ENCODE measurements at regions not wholly inside any gene's neighbourhood (a gene's known extent, or its start where the extent isn't known, plus 50 kb on each side); places are given as distances from the start of the nearest gene placed in this dataset.
"Not testable (repeated sequence)": the region's sequence is repeated elsewhere in the genome, so short reads cannot be mapped to it uniquely, and the experiment has no call there.

- TF ChIP-seq CTCF (IDR thresholded peaks at IDR 0.05) (no peak), POLR2A (IDR thresholded peaks at IDR 0.05) (no peak)
- Histone ChIP-seq H3K4me1 (no peaks in the 10 kb centered on the region), H3K27ac (no peak overlapping the region), H3K36me3 (no peaks in the 10 kb centered on the region), H3K4me3 (no peak overlapping the region), H3K9me3 (no peaks in the 10 kb centered on the region), H3K27me3 (no peaks in the 10 kb centered on the region)
- intact Hi-C loops (cut with DNase I), result no loop called here
- WGBS (ENCODE audit: insufficient coverage, low coverage, low lambda C conversion rate, missing lambda C conversion rate), result 43% methylated on average over 5 of the region's 5 CpGs
- DNase-seq, result no peak
- ATAC-seq, result peak in 1 of 4 donors; percentile 28
Measured at GRCh38 chr3:117052395-117052794, 342.8 kb downstream of the TUSC7 start.

- no peaks in the 10 kb centered on the region for H3K9me3 ChIP-seq
- WGBS (ENCODE audit: insufficient coverage, low coverage, low lambda C conversion rate, missing lambda C conversion rate), result 58% methylated on average over 2 of the region's 2 CpGs
- H3K36me3 ChIP-seq, result no peaks in the 10 kb centered on the region
- H3K27ac ChIP-seq, result no peak overlapping the region
- DNase-seq (no peak), ATAC-seq (no peak)
- H3K4me1 ChIP-seq, result peaks cover 0 to 6% (median 0%) of the 10 kb centered on the region in 4 donors
- intact Hi-C loops (cut with DNase I), result no loop called here
- no peak overlapping the region for H3K4me3 ChIP-seq
- no peaks in the 10 kb centered on the region for H3K27me3 ChIP-seq
- TF ChIP-seq CTCF (IDR thresholded peaks at IDR 0.05) (no peak), POLR2A (IDR thresholded peaks at IDR 0.05) (no peak)
Measured at GRCh38 chr3:117054556-117054955, 345.0 kb downstream of the TUSC7 start.

GRCh38 chr3:117056946-117057345 is 347.4 kb downstream of the TUSC7 start:
- ATAC-seq; DNase-seq; H3K27ac ChIP-seq; H3K27me3 ChIP-seq; H3K36me3 ChIP-seq; H3K4me3 ChIP-seq; H3K9me3 ChIP-seq; intact Hi-C loops (cut with DNase I): not testable (repeated sequence)
- WGBS (ENCODE audit: insufficient coverage, low coverage, low lambda C conversion rate, missing lambda C conversion rate), result 63% methylated on average over 5 of the region's 5 CpGs
- H3K4me1 ChIP-seq, result peaks cover 0 to 10% (median 0%) of the 10 kb centered on the region in 4 donors

GRCh38 chr3:117059067-117059955 is 349.7 kb downstream of the TUSC7 start:
- intact Hi-C loops (cut with DNase I), result no loop called here
- no peak overlapping the region for H3K27ac ChIP-seq
- 25% methylated on average over 6 of the region's 6 CpGs for WGBS (ENCODE audit: insufficient coverage, low coverage, low lambda C conversion rate, missing lambda C conversion rate)
- H3K36me3 ChIP-seq, result no peaks in the 10 kb centered on the region
- peaks cover 0 to 10% (median 0%) of the 10 kb centered on the region in 4 donors for H3K4me1 ChIP-seq
- no peak for DNase-seq
- H3K9me3 ChIP-seq, result no peaks in the 10 kb centered on the region
- peak; percentile 74 to 83 (median 78) for ATAC-seq
- H3K4me3 ChIP-seq, result no peak overlapping the region
- TF ChIP-seq POLR2A (IDR thresholded peaks at IDR 0.05), result no peak
- TF ChIP-seq CTCF (IDR thresholded peaks at IDR 0.05), result peak; percentile 61 to 69 (median 64)
- H3K27me3 ChIP-seq, result no peaks in the 10 kb centered on the region

GRCh38 chr3:117059956-117060270 is 350.3 kb downstream of the TUSC7 start:
- H3K9me3 ChIP-seq, result no peaks in the 10 kb centered on the region
- no peak overlapping the region for H3K27ac ChIP-seq
- no peak overlapping the region for H3K4me3 ChIP-seq
- peak in 1 of 3 donors; percentile 59 for DNase-seq
- intact Hi-C loops (cut with DNase I), result no loop called here
- no peaks in the 10 kb centered on the region for H3K36me3 ChIP-seq
- TF ChIP-seq POLR2A (IDR thresholded peaks at IDR 0.05) (no peak), CTCF (IDR thresholded peaks at IDR 0.05) (no peak)
- 75% methylated on average over 3 of the region's 3 CpGs for WGBS (ENCODE audit: insufficient coverage, low coverage, low lambda C conversion rate, missing lambda C conversion rate)
- H3K4me1 ChIP-seq, result peaks cover 0 to 10% (median 0%) of the 10 kb centered on the region in 4 donors
- peak; percentile 61 to 78 (median 71) for ATAC-seq
- H3K27me3 ChIP-seq, result no peaks in the 10 kb centered on the region

Measured in right lobe of liver (tissue), 6 donors.